ENCODE measurements at regions not wholly inside any gene's neighbourhood (a gene's known extent, or its start where the extent isn't known, plus 50 kb on each side); places are given as distances from the start of the nearest gene placed in this dataset.

GRCh38 chr18:30454920-30455319 lies 587.6 kb downstream of the DSC3 start:
- no peaks in the 10 kb centered on the region for H3K36me3 Mint-ChIP-seq (ENCODE audit: insufficient read depth, unreplicated experiment)
- Histone ChIP-seq H3K9me3 (no peaks in the 10 kb centered on the region), H3K4me3 (ENCODE audit: low read depth, low read length) (no peak overlapping the region), H3K27me3 (replicated peaks; ENCODE audit: control insufficient read depth, insufficient read depth, low read length) (no peaks in the 10 kb centered on the region), H3K36me3 (ENCODE audit: control insufficient read depth, insufficient read depth, low read length) (no peaks in the 10 kb centered on the region), H3K4me1 (no peaks in the 10 kb centered on the region)
- intact Hi-C loops (cut with micrococcal nuclease; ENCODE audit: unreplicated experiment): no loop called here
- no peaks in the 10 kb centered on the region for H3K9me3 Mint-ChIP-seq (ENCODE audit: unreplicated experiment)
- no peaks in the 10 kb centered on the region for H3K4me1 Mint-ChIP-seq (ENCODE audit: low read depth, unreplicated experiment)
- no peak overlapping the region for H3K4me3 Mint-ChIP-seq (ENCODE audit: unreplicated experiment)
- DNase-seq: no peak
- BruUV-seq (replicated peaks): no TSS peak
- no peaks in the 10 kb centered on the region for H3K27me3 Mint-ChIP-seq (ENCODE audit: insufficient read depth, unreplicated experiment)
- no peak overlapping the region for H3K27ac Mint-ChIP-seq (ENCODE audit: unreplicated experiment)
- CTCF ChIA-PET: no interaction called here
- POLR2A ChIA-PET: no interaction called here
- TF ChIP-seq CTCF (IDR thresholded peaks at IDR 0.05; ENCODE audit: insufficient read depth in 1 of 2, low read depth in 1 of 2, low read length in 1 of 2, severe bottlenecking in 1 of 2, unreplicated experiment in 1 of 2): no peak

DNA sequence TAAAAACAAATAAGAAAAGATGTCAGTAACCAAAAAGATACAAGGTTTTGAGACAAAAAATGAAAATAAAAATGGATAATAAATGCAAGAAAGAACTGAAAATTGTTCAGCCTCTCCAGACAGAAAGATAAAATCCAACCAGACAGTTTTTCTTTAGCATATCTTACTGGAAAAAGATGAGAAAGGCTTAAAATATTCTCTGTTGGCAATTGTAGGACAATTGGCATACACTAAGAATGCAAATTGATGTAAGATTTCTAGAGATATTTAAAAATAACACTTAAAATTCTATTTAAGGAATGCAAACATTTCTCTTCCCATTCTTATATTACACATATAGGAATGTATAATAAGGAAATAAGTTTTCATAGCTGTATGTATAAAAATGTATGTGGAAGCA lies 590.6 kb downstream of the DSC3 start:
- ChIA-PET CTCF (no interaction called here), POLR2A (no interaction called here)
- no peaks in the 10 kb centered on the region for H3K36me3 ChIP-seq (ENCODE audit: control insufficient read depth, insufficient read depth, low read length)
- Mint-ChIP-seq H3K27ac (ENCODE audit: unreplicated experiment) (no peak overlapping the region), H3K27me3 (ENCODE audit: insufficient read depth, unreplicated experiment) (no peaks in the 10 kb centered on the region), H3K4me3 (ENCODE audit: unreplicated experiment) (no peak overlapping the region), H3K4me1 (ENCODE audit: low read depth, unreplicated experiment) (no peaks in the 10 kb centered on the region), H3K9me3 (ENCODE audit: unreplicated experiment) (no peaks in the 10 kb centered on the region), H3K36me3 (ENCODE audit: insufficient read depth, unreplicated experiment) (no peaks in the 10 kb centered on the region)
- no TSS peak for BruUV-seq (replicated peaks)
- H3K27me3 ChIP-seq (replicated peaks; ENCODE audit: control insufficient read depth, insufficient read depth, low read length): no peaks in the 10 kb centered on the region
- DNase-seq: no peak
- TF ChIP-seq CTCF (IDR thresholded peaks at IDR 0.05; ENCODE audit: insufficient read depth in 1 of 2, low read depth in 1 of 2, low read length in 1 of 2, severe bottlenecking in 1 of 2, unreplicated experiment in 1 of 2): no peak
- no peaks in the 10 kb centered on the region for H3K4me1 ChIP-seq
- H3K4me3 ChIP-seq (ENCODE audit: low read depth, low read length): no peak overlapping the region
- intact Hi-C loops (cut with micrococcal nuclease; ENCODE audit: unreplicated experiment): no loop called here
- H3K9me3 ChIP-seq: no peaks in the 10 kb centered on the region

- no peak overlapping the region for H3K27ac Mint-ChIP-seq (ENCODE audit: unreplicated experiment)
- no peaks in the 10 kb centered on the region for H3K36me3 Mint-ChIP-seq (ENCODE audit: insufficient read depth, unreplicated experiment)
- no peak for DNase-seq
- H3K27me3 Mint-ChIP-seq (ENCODE audit: insufficient read depth, unreplicated experiment): no peaks in the 10 kb centered on the region
- H3K9me3 Mint-ChIP-seq (ENCODE audit: unreplicated experiment): no peaks in the 10 kb centered on the region
- intact Hi-C loops (cut with micrococcal nuclease; ENCODE audit: unreplicated experiment): no loop called here
- H3K4me1 Mint-ChIP-seq (ENCODE audit: low read depth, unreplicated experiment): no peaks in the 10 kb centered on the region
- ChIA-PET POLR2A (no interaction called here), CTCF (no interaction called here)
- Histone ChIP-seq H3K36me3 (ENCODE audit: control insufficient read depth, insufficient read depth, low read length) (no peaks in the 10 kb centered on the region), H3K9me3 (no peaks in the 10 kb centered on the region), H3K4me1 (no peaks in the 10 kb centered on the region), H3K27me3 (replicated peaks; ENCODE audit: control insufficient read depth, insufficient read depth, low read length) (no peaks in the 10 kb centered on the region), H3K4me3 (ENCODE audit: low read depth, low read length) (no peak overlapping the region)
- no peak overlapping the region for H3K4me3 Mint-ChIP-seq (ENCODE audit: unreplicated experiment)
- no TSS peak for BruUV-seq (replicated peaks)
- TF ChIP-seq CTCF (IDR thresholded peaks at IDR 0.05; ENCODE audit: insufficient read depth in 1 of 2, low read depth in 1 of 2, low read length in 1 of 2, severe bottlenecking in 1 of 2, unreplicated experiment in 1 of 2): no peak
These were observed 591.6 kb downstream of the DSC3 start for GRCh38 chr18:30450927-30451326.
